ENCODE measurements at regions not wholly inside any gene's neighbourhood (a gene's known extent, or its start where the extent isn't known, plus 50 kb on each side); places are given as distances from the start of the nearest gene placed in this dataset.
"Not testable (repeated sequence)": the region's sequence is repeated elsewhere in the genome, so short reads cannot be mapped to it uniquely, and the experiment has no call there.

GRCh38 chr5:68065321-68065720, 150.2 kb upstream of the PIK3R1 start:
- not testable (repeated sequence) for TF ChIP-seq JUN (IDR thresholded peaks at IDR 0.05); RAD21 (conservative IDR thresholded peaks at IDR 0.05 in 1 of 2, IDR thresholded peaks at IDR 0.05 in 1 of 2); EP300 (IDR thresholded peaks at IDR 0.05); POLR2A (IDR thresholded peaks at IDR 0.05; ENCODE audit: low read length); SREBF2 (IDR thresholded peaks at IDR 0.05); GATA3 (IDR thresholded peaks at IDR 0.05; ENCODE audit: borderline replicate concordance)
- TF ChIP-seq, protein P1, sequence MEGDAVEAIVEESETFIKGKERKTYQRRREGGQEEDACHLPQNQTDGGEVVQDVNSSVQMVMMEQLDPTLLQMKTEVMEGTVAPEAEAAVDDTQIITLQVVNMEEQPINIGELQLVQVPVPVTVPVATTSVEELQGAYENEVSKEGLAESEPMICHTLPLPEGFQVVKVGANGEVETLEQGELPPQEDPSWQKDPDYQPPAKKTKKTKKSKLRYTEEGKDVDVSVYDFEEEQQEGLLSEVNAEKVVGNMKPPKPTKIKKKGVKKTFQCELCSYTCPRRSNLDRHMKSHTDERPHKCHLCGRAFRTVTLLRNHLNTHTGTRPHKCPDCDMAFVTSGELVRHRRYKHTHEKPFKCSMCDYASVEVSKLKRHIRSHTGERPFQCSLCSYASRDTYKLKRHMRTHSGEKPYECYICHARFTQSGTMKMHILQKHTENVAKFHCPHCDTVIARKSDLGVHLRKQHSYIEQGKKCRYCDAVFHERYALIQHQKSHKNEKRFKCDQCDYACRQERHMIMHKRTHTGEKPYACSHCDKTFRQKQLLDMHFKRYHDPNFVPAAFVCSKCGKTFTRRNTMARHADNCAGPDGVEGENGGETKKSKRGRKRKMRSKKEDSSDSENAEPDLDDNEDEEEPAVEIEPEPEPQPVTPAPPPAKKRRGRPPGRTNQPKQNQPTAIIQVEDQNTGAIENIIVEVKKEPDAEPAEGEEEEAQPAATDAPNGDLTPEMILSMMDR (IDR thresholded peaks at IDR 0.05) = not testable (repeated sequence)
